ENCODE measurements at regions not wholly inside any gene's neighbourhood (a gene's known extent, or its start where the extent isn't known, plus 50 kb on each side); places are given as distances from the start of the nearest gene placed in this dataset.

- H3K36me3 ChIP-seq: no peaks in the 10 kb centered on the region
Measured at GRCh38 chr1:228984107-228984506, 248.8 kb downstream of the RHOU start.

GRCh38 chr1:228984646-228985631 is 249.7 kb downstream of the RHOU start:
- Histone ChIP-seq H3K27ac (no peak overlapping the region), H3K36me3 (no peaks in the 10 kb centered on the region), H3K4me3 (ENCODE audit: low read depth, low read length) (no peak overlapping the region), H3K27me3 (ENCODE audit: insufficient read depth, low read depth, severe bottlenecking) (no peaks in the 10 kb centered on the region), H3K9me3 (ENCODE audit: severe bottlenecking) (no peaks in the 10 kb centered on the region)
- TF ChIP-seq CTCF (IDR thresholded peaks at IDR 0.05; ENCODE audit: low read depth, low read length): no peak
- no peak for DNase-seq

More at GRCh38 chr1:228984107-228984506, 248.8 kb downstream of the RHOU start:
- no peak for TF ChIP-seq CTCF (IDR thresholded peaks at IDR 0.05; ENCODE audit: low read depth, low read length)
- H3K27ac ChIP-seq: no peak overlapping the region
- H3K27me3 ChIP-seq (ENCODE audit: insufficient read depth, low read depth, severe bottlenecking): no peaks in the 10 kb centered on the region
- no peak for DNase-seq
- H3K9me3 ChIP-seq (ENCODE audit: severe bottlenecking): no peaks in the 10 kb centered on the region
- no peak overlapping the region for H3K4me3 ChIP-seq (ENCODE audit: low read depth, low read length)

GRCh38 chr1:228985661-228986060 is 250.4 kb downstream of the RHOU start:
- Histone ChIP-seq H3K9me3 (ENCODE audit: severe bottlenecking) (no peaks in the 10 kb centered on the region), H3K27me3 (ENCODE audit: insufficient read depth, low read depth, severe bottlenecking) (no peaks in the 10 kb centered on the region), H3K36me3 (no peaks in the 10 kb centered on the region), H3K27ac (no peak overlapping the region), H3K4me3 (ENCODE audit: low read depth, low read length) (no peak overlapping the region)
- no peak for DNase-seq
- TF ChIP-seq CTCF (IDR thresholded peaks at IDR 0.05; ENCODE audit: low read depth, low read length): no peak

GRCh38 chr1:228986093-228986904 is 251.0 kb downstream of the RHOU start:
- no peak for TF ChIP-seq CTCF (IDR thresholded peaks at IDR 0.05; ENCODE audit: low read depth, low read length)
- H3K36me3 ChIP-seq: no peaks in the 10 kb centered on the region
- H3K4me3 ChIP-seq (ENCODE audit: low read depth, low read length): no peak overlapping the region
- no peaks in the 10 kb centered on the region for H3K9me3 ChIP-seq (ENCODE audit: severe bottlenecking)
- DNase-seq: no peak
- H3K27me3 ChIP-seq (ENCODE audit: insufficient read depth, low read depth, severe bottlenecking): no peaks in the 10 kb centered on the region
- H3K27ac ChIP-seq: no peak overlapping the region

GRCh38 chr1:228987286-228987685 is 252.0 kb downstream of the RHOU start:
- Histone ChIP-seq H3K36me3 (no peaks in the 10 kb centered on the region), H3K27ac (no peak overlapping the region), H3K9me3 (ENCODE audit: severe bottlenecking) (no peaks in the 10 kb centered on the region), H3K27me3 (ENCODE audit: insufficient read depth, low read depth, severe bottlenecking) (no peaks in the 10 kb centered on the region), H3K4me3 (ENCODE audit: low read depth, low read length) (no peak overlapping the region)
- TF ChIP-seq CTCF (IDR thresholded peaks at IDR 0.05; ENCODE audit: low read depth, low read length): no peak
- no peak for DNase-seq
